ENCODE measurements at regions not wholly inside any gene's neighbourhood (a gene's known extent, or its start where the extent isn't known, plus 50 kb on each side); places are given as distances from the start of the nearest gene placed in this dataset.

DNA sequence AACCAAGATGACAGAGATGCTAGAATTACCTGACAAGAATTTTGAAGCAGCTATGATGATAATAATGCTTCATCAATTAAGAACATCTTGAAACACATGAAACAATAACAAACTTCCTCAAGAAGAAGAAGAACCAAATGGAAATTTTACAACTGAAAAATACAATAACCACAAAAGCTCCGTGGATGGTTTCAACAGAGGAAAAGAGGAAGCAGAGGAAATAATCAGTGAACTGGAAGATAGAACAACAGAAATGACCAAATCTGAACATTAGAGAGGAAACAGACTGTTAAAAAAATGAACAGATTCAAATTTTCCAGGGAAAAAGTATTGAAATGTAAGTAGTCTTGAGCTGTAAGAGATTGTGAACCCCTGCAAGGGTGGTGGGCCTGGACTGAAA lies 62.8 kb upstream of the SLC35F4 start:
- TF ChIP-seq, protein P1, sequence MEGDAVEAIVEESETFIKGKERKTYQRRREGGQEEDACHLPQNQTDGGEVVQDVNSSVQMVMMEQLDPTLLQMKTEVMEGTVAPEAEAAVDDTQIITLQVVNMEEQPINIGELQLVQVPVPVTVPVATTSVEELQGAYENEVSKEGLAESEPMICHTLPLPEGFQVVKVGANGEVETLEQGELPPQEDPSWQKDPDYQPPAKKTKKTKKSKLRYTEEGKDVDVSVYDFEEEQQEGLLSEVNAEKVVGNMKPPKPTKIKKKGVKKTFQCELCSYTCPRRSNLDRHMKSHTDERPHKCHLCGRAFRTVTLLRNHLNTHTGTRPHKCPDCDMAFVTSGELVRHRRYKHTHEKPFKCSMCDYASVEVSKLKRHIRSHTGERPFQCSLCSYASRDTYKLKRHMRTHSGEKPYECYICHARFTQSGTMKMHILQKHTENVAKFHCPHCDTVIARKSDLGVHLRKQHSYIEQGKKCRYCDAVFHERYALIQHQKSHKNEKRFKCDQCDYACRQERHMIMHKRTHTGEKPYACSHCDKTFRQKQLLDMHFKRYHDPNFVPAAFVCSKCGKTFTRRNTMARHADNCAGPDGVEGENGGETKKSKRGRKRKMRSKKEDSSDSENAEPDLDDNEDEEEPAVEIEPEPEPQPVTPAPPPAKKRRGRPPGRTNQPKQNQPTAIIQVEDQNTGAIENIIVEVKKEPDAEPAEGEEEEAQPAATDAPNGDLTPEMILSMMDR (IDR thresholded peaks at IDR 0.05) = no peak
- no peak for TF ChIP-seq POLR2A (IDR thresholded peaks at IDR 0.05)

All from right lobe of liver (tissue), 4 donors.